GM19467 (cell line): ENCODE measurements at regions not wholly inside any gene's neighbourhood (a gene's known extent, or its start where the extent isn't known, plus 50 kb on each side); places are given as distances from the start of the nearest gene placed in this dataset.

ENCODE experiments used
- ATAC-seq: cut with Tn5 transposase; IDR thresholded peaks from one replicate; pipeline ENCODE4 v1.9.1; 2021; ENCODE audit warnings: mild to moderate bottlenecking, moderate library complexity; ENCODE audit not compliant: unreplicated experiment

DNA sequence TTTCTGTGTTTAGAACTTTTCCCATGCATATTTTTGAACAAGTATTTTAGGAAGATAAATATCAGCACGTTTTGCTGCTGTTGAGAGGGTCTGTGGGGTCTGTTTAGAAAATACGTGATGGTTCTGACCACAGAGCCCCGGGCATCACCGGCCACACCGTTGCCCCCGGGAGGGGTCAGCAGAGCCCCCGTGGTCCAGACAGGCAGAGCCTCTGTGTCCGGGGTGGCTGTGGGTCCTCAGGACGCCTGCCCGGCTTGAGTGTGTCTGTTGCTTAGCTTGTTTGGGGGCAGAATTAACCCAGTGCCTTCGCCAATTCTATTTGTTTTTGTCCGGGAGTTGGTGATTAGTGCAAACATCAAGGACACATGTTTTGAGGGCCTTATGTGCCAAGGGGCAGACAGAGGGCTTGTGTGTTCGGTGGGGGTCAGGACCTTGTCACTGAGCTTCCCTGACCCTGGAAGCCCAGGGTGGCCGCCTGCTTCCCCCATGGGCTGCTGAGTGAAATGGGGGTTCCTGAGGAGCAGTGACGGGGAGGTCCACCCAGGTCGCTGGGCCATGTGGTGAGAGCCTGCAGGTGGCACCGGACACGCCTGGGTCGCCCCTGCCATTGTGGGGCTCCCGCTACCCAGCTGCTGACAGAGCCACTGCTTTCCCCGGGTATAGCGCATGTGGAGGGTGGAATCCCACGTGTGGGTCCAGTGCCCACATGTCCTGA is 122.2 kb downstream of the SIK1 start:
- no peak for ATAC-seq

DNA sequence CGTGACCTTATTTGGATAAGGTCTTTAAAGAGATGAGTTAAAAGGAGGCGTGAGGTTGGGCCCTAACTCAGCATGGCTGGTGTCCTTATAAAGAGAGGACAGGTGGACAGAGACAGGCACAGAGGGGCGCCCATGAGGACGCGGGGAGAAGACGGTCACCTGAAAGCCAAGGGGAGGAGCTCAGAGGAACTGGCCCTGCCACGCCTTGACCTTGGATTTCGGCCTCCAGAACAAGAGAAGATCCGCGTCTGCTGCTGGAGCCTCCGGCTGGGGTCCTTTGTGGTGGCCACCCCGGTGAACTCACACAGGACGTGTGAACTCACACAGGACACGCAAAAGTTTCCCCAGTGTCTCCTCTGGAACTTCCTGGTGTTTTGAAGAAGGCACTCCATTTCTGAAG is 122.7 kb downstream of the SIK1 start:
- no peak for ATAC-seq

DNA sequence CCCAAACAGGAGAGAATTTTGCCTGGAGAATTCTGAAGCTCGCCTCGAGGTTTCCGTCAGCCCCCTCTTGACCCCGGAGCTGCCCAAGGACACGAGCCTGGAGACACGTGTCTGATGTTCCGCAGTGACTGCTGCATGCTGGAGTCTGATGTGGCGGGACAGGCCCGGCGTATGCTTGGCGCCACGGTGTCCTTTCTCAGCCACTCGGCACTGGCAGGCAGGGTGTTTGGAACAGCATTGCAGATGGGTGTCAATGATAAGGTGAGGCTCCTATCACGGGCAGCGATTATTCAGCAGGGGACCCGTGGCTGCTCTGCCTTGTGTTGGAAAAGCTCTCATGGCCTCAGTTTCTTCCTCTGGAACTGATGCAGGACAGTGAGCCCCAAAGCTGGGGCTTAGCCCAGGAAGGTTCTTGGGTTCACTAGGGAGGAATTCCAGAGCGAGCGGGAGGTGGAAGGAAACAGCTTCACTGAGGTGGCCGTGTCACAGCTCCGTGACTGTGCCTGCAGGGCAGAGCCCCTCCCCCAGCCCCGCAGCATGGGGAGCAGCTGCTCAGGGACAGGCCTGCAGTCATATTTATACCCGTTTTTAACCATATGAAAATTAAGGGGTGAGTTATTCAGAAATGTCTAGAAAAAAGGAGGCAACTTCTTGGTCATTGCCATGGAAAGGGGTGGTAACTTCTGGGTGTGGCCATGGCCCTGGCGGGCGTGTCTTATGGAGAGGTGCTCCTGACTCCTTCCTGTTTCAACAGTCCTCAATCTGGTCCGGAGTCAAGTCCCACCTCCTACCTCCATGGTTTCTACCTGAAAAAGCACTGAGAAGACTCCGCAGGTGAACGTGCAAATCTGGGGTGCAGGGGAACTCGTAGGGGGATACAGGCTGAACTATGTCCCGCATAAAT is 123.4 kb downstream of the SIK1 start:
- ATAC-seq, result no peak

DNA sequence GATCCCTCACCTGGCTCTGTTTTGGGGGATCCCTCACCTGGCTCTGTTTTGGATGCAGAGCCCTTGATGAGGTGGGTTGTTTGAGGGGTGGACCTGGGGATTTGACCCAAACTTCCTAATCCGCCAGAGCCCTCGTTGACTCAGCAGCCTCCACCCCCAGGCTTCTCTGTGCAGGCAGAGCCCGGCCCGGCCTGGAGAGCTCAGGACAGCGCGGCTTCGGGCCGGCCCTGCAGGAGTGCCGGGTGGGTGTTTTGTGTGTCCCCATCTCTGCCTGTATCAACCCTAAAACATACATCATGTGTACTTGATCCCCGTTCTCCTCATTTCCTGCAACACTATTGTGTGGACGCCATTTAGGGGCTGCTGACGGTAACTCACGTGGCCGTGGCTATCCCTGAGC is 124.2 kb downstream of the SIK1 start:
- no peak for ATAC-seq

DNA sequence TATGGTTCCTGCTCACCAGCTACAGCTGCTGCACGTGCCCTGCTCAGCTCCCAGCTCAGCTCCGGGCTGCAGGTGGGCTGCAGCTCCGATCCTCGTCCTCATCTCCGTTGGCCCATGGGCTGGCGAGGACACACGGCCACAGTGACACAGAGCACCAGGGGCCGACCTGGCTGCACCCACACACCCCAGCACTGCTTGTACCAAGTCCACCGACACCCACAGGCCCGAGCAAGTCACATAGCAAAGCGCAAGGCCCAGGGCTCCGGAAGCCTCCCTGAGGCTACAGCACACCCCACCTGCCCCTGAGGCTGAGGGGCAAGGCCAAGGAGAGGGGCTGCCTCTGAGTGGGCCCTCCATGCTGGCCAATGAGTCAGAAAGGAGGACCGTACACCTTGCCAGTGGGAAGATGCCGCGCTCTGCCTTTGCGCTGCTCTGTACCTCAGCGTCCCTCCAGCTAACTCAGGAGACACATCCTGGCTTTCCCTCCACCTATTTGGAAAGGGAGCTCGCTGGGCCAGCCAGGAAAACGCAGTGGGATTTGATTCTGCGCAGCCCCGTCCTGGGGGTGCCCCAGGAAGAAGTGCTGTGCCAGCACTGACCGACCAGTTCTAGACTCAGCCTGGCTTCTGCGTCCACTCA is 124.8 kb downstream of the SIK1 start:
- no peak for ATAC-seq

DNA sequence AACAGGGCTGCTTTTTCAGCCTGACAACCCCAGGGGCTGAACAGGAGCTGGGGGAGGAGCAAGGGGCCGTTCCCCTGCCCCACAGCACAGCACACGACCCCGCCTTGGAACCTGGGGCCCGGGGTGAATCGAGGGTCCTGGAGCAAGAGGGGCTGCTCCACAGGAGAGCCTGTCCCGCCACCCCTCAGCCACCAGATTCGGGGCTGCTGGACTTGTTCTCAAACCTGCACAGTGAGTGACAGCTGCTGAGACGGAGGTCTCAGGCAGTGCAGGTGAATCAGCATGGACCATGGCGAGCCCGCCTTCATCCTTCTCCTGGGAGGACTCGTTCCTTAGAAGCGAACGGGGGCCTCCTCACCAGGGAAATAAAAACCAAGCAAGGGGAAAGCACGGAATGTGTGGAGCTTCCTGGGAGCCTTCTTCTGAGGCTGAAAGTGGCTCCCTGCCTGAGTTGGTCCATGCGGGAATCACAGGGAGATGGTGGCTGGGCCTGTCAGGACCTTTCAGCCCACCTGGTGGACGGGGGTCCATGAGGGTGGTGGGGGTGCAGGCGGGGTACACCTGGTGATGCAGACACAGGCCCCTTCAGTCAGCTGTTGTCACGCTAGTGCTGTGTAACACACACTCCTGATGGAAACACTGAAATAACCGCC is 125.4 kb downstream of the SIK1 start:
- ATAC-seq, result no peak

DNA sequence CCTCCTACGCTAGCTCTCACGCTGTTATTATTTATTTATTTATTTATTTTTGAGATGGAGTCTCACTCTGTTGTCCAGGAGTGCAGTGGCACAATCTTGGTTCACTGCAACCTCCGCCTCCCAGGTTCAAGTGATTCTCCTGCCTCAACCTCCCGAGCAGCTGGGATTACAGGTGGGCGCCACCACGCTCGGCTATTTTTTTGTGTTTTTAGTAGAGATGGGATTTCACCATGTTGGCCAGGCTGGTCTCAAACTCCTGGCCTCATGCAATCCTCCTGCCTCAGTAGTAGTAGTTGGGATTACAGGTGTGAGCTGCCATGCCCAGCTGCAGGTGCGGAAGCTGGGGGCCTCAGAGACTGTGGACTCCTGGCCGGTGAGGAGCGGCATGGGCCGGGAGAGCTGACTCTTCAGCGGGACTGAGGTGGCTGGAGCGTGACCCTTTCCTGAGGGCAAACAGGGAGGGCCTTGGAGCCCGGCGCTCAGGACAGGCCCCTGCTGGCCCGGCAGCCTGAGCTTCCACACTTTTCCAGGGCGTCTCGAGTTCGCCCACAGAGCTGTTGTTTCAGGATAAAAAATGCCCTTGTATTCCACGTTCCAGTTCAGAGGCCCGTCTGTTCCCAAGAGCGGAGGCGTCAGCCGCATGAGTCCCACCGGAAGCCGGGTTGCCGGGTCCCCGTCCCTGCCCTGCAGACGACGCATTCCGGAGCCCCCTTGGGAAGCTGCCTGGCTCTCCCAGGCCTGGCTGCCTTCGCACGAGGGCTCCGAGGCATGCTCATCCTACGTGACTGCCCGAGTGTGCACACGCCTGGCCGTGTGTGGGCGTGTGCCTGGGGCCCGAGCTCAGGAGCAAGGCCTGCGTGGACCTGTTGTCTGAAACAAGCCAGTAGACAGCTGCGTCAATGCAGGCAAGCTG is 126.2 kb downstream of the SIK1 start:
- no peak for ATAC-seq

- no peak for ATAC-seq
These were observed 127.3 kb downstream of the SIK1 start for GRCh38 chr21:43299441-43300277.

DNA sequence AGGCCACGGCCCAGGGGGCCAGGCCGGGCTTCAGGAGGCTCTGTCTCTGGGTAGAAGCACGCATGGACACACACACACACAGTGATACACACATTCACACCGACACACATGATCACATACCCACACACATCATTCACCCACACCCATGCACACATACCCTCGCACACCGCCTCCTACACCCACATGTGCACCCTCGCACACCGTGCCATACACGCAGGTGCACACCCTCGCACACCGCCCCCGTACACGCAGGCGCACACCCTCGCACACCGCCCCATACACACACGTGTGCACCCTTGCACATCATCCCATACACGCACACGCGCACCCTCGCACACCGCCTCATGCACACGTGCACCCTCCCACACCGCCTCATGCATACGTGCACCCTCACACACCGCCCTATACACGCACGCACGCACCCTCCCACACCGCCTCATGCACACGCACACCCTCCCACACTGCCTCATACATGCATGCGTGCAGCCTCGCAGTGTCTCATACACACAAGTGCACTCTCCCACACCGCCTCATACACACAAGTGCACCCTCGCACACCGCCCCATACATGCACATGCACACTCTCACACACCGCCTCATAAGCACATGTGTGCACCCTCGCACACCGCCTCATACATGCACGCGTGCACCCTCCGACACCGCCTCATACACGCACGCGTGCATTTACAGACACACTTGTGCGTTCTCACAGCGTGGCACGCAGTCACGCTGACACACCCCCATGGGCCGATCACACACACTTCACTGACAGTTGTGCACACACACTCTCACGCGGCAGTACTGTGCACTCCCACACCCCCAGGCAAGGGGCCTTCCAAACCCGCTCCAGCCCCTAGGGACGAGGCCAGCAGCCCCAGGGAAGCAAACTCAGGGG is 128.1 kb downstream of the SIK1 start:
- ATAC-seq, result no peak

DNA sequence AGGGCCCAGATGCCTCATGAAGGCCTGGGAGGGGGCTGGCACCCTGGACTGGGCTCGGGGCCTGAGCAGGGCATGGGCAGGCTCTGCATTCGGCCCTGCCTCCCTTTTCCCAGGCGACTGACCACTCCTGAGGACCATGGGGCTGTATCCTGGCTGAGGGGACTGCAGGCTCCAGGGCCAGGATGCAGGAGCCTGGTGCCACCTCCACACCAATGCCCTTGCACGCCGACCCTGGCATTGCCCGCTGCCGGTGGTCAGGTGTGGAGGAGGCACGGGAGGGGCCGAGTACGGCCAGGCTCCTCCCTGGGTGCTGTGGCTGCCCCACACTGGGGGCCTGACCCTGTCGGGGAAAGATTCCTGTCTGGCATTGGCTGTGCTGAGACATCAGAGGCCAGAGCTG is 128.9 kb downstream of the SIK1 start:
- no peak for ATAC-seq

GRCh38 chr21:43297391-43297981 is 128.7 kb downstream of the CRYAA start:
- ATAC-seq, result no peak

DNA sequence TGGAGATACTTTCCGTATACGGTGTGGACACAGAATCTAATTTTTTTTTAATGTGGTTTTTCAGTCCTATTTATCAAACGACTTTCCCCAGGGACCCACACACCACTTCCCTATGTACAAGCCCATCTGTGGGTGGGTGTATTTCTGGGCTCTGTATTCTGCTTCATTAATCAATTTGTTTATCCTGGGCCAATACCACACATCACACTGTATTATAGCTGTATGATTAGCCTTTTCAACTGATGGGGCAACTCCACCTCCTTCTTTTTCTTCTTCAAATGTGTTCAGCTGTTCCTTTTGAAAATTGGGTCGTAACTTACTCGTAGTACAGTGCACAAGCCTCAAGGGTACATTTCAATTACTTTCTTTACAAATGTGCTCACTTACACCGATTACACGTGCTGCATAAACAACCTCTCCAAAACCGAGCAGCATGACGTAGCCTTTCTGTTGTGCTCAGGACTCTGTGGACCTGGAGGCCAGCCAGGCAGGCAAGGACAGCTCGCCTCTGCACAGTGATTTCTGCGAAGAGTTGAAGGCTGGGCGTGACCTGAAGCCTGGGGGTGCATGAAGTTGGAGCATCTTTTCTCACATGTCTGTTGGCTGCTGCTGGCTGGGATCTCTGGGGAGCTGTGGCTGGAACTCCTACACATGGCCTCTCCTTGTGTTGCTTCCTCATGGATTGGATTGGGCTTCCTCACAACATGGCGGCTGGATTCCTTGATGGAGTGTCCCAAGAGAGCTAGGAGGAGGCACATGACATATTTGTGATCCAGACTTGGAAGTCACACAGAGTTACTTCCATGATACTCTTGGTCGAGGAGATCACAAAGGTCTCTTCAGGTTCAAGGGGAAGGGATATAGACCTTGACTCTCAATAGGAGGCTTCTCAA is 126.5 kb downstream of the CRYAA start:
- no peak for ATAC-seq

DNA sequence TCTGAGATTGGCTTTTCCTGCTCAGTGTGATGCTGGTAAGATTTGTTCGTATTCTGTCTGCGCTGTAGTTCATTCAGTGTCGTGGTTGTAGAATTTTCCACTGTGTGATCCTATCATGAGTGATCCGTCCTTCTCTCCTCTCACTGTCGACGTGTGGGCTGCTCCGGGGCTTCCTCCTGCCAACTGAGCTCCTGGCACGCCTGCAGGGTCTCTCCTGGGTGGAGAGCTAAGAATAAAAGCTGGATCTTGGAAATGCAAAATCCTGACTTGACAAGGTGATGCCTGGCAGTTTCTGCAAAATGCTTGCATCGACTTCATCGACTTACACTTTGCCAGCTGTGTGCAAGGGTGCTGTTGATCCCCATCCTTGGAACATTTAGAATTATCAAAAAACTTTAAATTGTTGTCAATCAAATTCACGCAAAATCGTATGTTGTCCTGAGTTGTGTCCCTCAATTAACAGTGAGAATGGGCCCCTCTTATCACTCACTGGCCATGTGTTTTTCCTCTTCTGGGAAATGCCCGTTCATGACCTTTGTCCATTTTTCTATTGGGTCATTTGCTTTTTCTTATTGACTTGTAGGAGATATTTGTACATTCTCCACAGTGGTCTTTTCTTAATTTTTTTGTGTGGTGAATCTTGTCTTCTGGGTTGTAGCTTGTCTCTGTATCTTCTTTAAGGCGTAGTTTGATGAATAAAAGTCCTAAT is 125.5 kb downstream of the CRYAA start:
- ATAC-seq, result no peak

- no peak for ATAC-seq
These were observed 124.0 kb downstream of the CRYAA start for GRCh38 chr21:43292866-43293142.

- no peak for ATAC-seq
These were observed 123.4 kb downstream of the CRYAA start for GRCh38 chr21:43292041-43292865.
